ENCODE measurements at regions not wholly inside any gene's neighbourhood (a gene's known extent, or its start where the extent isn't known, plus 50 kb on each side); places are given as distances from the start of the nearest gene placed in this dataset.
"Not testable (repeated sequence)": the region's sequence is repeated elsewhere in the genome, so short reads cannot be mapped to it uniquely, and the experiment has no call there.

- H3K9me3 Mint-ChIP-seq; H3K36me3 Mint-ChIP-seq (ENCODE audit: low read depth); DNase-seq; H3K27me3 Mint-ChIP-seq; intact Hi-C loops (cut with micrococcal nuclease); H3K4me1 Mint-ChIP-seq; H3K27ac Mint-ChIP-seq; H3K4me3 Mint-ChIP-seq: not testable (repeated sequence)
These were observed 177.7 kb downstream of the OR4F29 start for GRCh38 chr1:273772-274171.

- H3K4me1 Mint-ChIP-seq; H3K36me3 Mint-ChIP-seq (ENCODE audit: low read depth); H3K27ac Mint-ChIP-seq; H3K9me3 Mint-ChIP-seq; H3K27me3 Mint-ChIP-seq; intact Hi-C loops (cut with micrococcal nuclease); H3K4me3 Mint-ChIP-seq: not testable (repeated sequence)
- peak; percentile 90 for DNase-seq
These were observed 183.7 kb downstream of the OR4F29 start for GRCh38 chr1:267815-268214.
